ENCODE measurements at regions not wholly inside any gene's neighbourhood (a gene's known extent, or its start where the extent isn't known, plus 50 kb on each side); places are given as distances from the start of the nearest gene placed in this dataset.

- no peak for TF ChIP-seq ZNF366 (tag by site-specific recombination; conservative IDR thresholded peaks at IDR 0.05)
- no peak for TF ChIP-seq PRDM4 (tag by site-specific recombination; IDR thresholded peaks at IDR 0.05)
- no peak for TF ChIP-seq CTCF (tag by site-specific recombination; IDR thresholded peaks at IDR 0.05)
- no peak for TF ChIP-seq TCF7L2 (IDR thresholded peaks at IDR 0.05; ENCODE audit: borderline replicate concordance, low read depth, low read length)
- TF ChIP-seq ZNF280D (tag by site-specific recombination; IDR thresholded peaks at IDR 0.05), result no peak
- TF ChIP-seq ZNF747 (tag by site-specific recombination; IDR thresholded peaks at IDR 0.05), result no peak
- TF ChIP-seq SP2 (tag by site-specific recombination; IDR thresholded peaks at IDR 0.05), result no peak
Observed at GRCh38 chr18:49731860-49732311, 81.4 kb downstream of the ACAA2 start.

All from HEK293 (cell line).